Renal cortex interstitium (tissue), 11 donors: ENCODE measurements at regions not wholly inside any gene's neighbourhood (a gene's known extent, or its start where the extent isn't known, plus 50 kb on each side); places are given as distances from the start of the nearest gene placed in this dataset.
"Not testable (repeated sequence)": the region's sequence is repeated elsewhere in the genome, so short reads cannot be mapped to it uniquely, and the experiment has no call there.

Source experiments
- DNase-seq, 11 donors: peaks; one replicate each; pipeline ENCODE4 v3.0.0-alpha.2; 2013; ENCODE audit warnings: low read depth in 9 of 11, low spot score in 4 of 11; ENCODE audit errors: extremely low read depth in 1 of 11

- no peak for DNase-seq
Measured at GRCh38 chrX:8105531-8105930, 65.5 kb downstream of the VCX2 start.

GRCh38 chrX:8103655-8104054 lies 67.4 kb downstream of the VCX2 start:
- no peak for DNase-seq

- no peak for DNase-seq
Measured at GRCh38 chrX:8091510-8091909, 79.6 kb downstream of the VCX2 start.

GRCh38 chrX:8090906-8091305 lies 80.2 kb downstream of the VCX2 start:
- DNase-seq = no peak

- DNase-seq = no peak
Measured at GRCh38 chrX:8090482-8090881, 80.6 kb downstream of the VCX2 start.

- DNase-seq = no peak
Measured at GRCh38 chrX:8089141-8089540, 81.9 kb downstream of the VCX2 start.

GRCh38 chrX:8084006-8084405 lies 87.1 kb downstream of the VCX2 start:
- peak in 2 of 11 donors; percentile 8 to 17 for DNase-seq

- no peak for DNase-seq
Measured at GRCh38 chrX:8083286-8083685, 87.8 kb downstream of the VCX2 start.

GRCh38 chrX:8075636-8076035 lies 95.4 kb downstream of the VCX2 start:
- DNase-seq = no peak

GRCh38 chrX:8067754-8068462 lies 103.2 kb downstream of the VCX2 start:
- no peak for DNase-seq

- DNase-seq = no peak
Measured at GRCh38 chrX:8052909-8053308, 118.2 kb downstream of the VCX2 start.

GRCh38 chrX:8049827-8050226 lies 121.2 kb downstream of the VCX2 start:
- no peak for DNase-seq

- no peak for DNase-seq
Measured at GRCh38 chrX:8048466-8048865, 121.3 kb upstream of the PNPLA4 start.

- no peak for DNase-seq
Measured at GRCh38 chrX:8044947-8045346, 117.7 kb upstream of the PNPLA4 start.

- no peak for DNase-seq
Measured at GRCh38 chrX:8043546-8043945, 116.3 kb upstream of the PNPLA4 start.

GRCh38 chrX:8043121-8043520 lies 115.9 kb upstream of the PNPLA4 start:
- DNase-seq = no peak

- DNase-seq = no peak
Measured at GRCh38 chrX:8042304-8042703, 115.1 kb upstream of the PNPLA4 start.

- not testable (repeated sequence) for DNase-seq
Measured at GRCh38 chrX:8039711-8040110, 112.5 kb upstream of the PNPLA4 start.

- no peak for DNase-seq
Measured at GRCh38 chrX:8037593-8038348, 110.6 kb upstream of the PNPLA4 start.

- no peak for DNase-seq
Measured at GRCh38 chrX:8036914-8037313, 109.7 kb upstream of the PNPLA4 start.

GRCh38 chrX:8034058-8034457 lies 106.8 kb upstream of the PNPLA4 start:
- DNase-seq = no peak
